ENCODE measurements at regions not wholly inside any gene's neighbourhood (a gene's known extent, or its start where the extent isn't known, plus 50 kb on each side); places are given as distances from the start of the nearest gene placed in this dataset.

DNA sequence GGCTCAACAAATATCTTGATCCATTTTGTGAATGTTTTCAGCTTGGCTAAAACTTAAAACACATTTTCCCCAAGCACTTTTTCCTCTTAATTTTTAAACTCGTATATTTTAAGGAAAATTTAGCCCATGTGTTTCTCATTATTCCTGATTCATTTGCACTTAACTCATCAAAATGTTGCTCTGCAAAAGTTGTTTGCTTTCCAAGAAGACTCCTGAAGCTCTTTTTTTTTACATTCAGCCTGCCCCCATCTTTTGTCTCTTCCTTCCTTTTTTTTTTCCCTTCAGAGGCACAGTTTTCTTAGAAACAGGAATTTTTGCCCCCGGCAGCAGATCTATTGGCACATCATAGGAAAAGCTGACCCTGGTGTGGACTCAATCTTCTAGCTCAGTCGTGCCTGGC lies 155.0 kb upstream of the SALL1 start:
- Histone ChIP-seq H3K36me3 (no peaks in the 10 kb centered on the region), H3K27ac (peak overlapping the region; percentile 60 to 70), H3K9me3 (no peaks in the 10 kb centered on the region), H3K4me3 (no peak overlapping the region), H3K27me3 (no peaks in the 10 kb centered on the region), H3K4me1 (no peaks in the 10 kb centered on the region)
- TF ChIP-seq CTCF (IDR thresholded peaks at IDR 0.05) (no peak), POLR2A (IDR thresholded peaks at IDR 0.05) (no peak)
- no peak for DNase-seq
- intact Hi-C loops (cut with DNase I; ENCODE audit: low total_unique reads), result no loop called here

DNA sequence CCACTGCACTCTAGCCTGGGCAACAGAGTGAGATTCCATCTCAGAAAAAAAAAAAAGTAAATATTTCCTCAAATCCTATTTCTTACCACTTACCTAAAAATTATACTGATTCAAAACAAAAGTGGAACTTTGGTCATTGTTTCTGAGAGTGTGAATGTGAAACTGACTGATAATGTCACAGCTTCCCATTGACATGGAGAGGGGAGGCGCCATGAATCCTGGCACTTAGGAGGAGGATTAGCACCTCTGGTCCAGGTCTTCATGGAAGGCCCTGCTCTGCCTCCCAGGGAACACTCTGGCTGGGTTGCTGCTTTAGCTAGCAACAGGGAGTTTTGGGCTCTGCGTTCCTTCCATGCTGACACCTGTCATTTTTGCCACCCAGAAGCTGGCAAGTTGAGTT lies 154.3 kb upstream of the SALL1 start:
- no peaks in the 10 kb centered on the region for H3K27me3 ChIP-seq
- intact Hi-C loops (cut with DNase I; ENCODE audit: low total_unique reads), result no loop called here
- no peaks in the 10 kb centered on the region for H3K36me3 ChIP-seq
- no peak for DNase-seq
- H3K27ac ChIP-seq, result peak overlapping the region; percentile 60 to 70
- no peaks in the 10 kb centered on the region for H3K4me1 ChIP-seq
- no peaks in the 10 kb centered on the region for H3K9me3 ChIP-seq
- TF ChIP-seq POLR2A (IDR thresholded peaks at IDR 0.05) (no peak), CTCF (IDR thresholded peaks at IDR 0.05) (no peak)
- no peak overlapping the region for H3K4me3 ChIP-seq

- Histone ChIP-seq H3K9me3 (no peaks in the 10 kb centered on the region), H3K36me3 (no peaks in the 10 kb centered on the region), H3K4me1 (no peaks in the 10 kb centered on the region), H3K27ac (no peak overlapping the region), H3K4me3 (no peak overlapping the region), H3K27me3 (no peaks in the 10 kb centered on the region)
- intact Hi-C loops (cut with DNase I; ENCODE audit: low total_unique reads), result no loop called here
- TF ChIP-seq CTCF (IDR thresholded peaks at IDR 0.05) (peak in 2 of 4 experiments; percentile 6 to 9), POLR2A (IDR thresholded peaks at IDR 0.05) (no peak)
- DNase-seq, result no peak
Observed at GRCh38 chr16:51302042-51302441, 151.0 kb upstream of the SALL1 start.

GRCh38 chr16:51298800-51299199 lies 147.7 kb upstream of the SALL1 start:
- H3K4me1 ChIP-seq, result no peaks in the 10 kb centered on the region
- H3K27me3 ChIP-seq, result no peaks in the 10 kb centered on the region

More at GRCh38 chr16:51298800-51299199, 147.7 kb upstream of the SALL1 start:
- intact Hi-C loops (cut with DNase I; ENCODE audit: low total_unique reads), result no loop called here
- no peaks in the 10 kb centered on the region for H3K9me3 ChIP-seq
- no peak overlapping the region for H3K27ac ChIP-seq
- no peak for TF ChIP-seq CTCF (IDR thresholded peaks at IDR 0.05)
- H3K4me3 ChIP-seq, result no peak overlapping the region
- H3K36me3 ChIP-seq, result no peaks in the 10 kb centered on the region
- DNase-seq, result no peak

Data from uterus (tissue), 3 donors.